Nucleus accumbens (tissue), 56 donors: ENCODE measurements at regions not wholly inside any gene's neighbourhood (a gene's known extent, or its start where the extent isn't known, plus 50 kb on each side); places are given as distances from the start of the nearest gene placed in this dataset.

Source experiments
- DNase-seq, 56 donors: peaks; one replicate each; lab custom pipeline; 2025; lab: John Stamatoyannopoulos, UW

- no peak for DNase-seq
Observed at GRCh38 chr16:87129771-87130170, 187.4 kb downstream of the C16orf95 start.

DNA sequence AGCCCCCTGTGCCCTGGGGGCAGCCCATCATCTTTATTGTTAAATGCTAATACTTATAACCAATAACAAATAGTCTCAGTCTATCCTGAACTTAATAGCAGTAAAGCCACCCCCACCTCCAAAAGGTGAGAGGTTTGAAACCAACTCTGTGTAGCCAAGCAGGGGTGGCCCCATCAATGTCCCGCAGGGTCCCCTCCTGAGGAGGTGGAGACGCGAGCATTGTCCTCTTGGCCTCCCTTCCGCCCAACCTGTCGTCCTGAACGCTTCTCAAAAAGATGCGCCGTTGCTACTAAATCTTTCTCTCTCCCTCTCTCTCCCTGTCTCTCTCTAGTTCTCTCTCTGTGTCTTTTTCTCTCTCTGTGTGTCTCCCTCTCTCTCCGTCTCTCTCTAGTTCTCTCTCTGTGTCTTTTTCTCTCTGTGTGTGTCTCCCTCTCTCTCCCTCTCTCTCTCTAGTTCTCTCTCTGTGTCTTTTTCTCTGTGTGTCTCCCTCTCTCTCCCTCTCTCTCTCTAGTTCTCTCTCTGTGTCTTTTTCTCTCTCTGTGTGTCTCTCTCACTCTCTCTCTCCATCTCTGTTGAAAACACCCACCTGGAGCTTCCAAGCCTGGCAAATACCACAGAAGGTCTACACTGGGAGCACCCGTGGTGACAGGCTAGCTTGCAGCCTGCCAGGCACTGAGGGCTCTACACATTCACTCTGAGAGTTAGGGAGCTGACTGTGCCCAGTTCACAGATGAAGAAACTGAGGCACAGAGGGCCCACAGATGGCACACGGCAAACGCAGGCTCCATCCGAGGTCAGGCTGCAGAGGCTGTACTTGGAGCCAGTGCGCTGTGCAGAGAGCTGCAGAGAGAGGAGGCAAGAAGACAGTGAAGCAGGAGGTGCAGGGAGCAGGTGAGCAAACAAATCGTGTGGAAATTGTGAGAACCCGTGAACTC lies 185.9 kb downstream of the C16orf95 start:
- no peak for DNase-seq

GRCh38 chr16:87131996-87132345 lies 185.2 kb downstream of the C16orf95 start:
- DNase-seq: no peak

DNA sequence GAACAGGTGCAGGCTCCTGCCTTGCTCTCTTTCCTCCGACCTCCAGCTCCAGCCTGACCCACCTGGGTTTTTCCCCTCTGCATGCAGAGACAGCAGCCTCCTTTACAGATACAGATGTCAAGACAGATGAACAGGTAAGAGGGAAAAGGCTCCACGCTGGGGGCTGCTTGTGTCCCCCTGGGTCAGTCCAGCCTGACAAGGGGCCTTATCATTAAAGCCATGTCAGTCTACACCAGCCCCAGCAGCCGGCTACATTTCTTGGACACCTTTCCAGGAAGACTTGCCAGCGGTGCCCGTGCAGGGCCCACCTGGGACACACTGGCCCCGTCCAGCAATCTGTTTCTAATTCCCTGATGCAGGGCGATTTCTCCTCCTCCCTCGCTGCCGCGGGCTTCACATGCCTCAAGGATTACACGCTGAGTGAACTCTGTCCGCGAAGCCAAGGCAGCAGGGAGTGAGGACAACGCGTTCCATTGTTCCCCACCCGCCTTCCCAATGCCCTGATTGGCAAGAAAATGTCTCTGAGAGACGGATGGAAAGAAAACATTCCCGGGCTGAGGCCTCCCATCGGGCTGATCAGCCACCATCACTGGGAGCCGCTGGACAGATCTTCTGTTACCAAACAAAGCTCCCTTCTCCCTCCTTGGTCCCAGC lies 184.7 kb downstream of the C16orf95 start:
- DNase-seq: peak in 41 of 56 donors; percentile 2 to 59 (median 23)

DNA sequence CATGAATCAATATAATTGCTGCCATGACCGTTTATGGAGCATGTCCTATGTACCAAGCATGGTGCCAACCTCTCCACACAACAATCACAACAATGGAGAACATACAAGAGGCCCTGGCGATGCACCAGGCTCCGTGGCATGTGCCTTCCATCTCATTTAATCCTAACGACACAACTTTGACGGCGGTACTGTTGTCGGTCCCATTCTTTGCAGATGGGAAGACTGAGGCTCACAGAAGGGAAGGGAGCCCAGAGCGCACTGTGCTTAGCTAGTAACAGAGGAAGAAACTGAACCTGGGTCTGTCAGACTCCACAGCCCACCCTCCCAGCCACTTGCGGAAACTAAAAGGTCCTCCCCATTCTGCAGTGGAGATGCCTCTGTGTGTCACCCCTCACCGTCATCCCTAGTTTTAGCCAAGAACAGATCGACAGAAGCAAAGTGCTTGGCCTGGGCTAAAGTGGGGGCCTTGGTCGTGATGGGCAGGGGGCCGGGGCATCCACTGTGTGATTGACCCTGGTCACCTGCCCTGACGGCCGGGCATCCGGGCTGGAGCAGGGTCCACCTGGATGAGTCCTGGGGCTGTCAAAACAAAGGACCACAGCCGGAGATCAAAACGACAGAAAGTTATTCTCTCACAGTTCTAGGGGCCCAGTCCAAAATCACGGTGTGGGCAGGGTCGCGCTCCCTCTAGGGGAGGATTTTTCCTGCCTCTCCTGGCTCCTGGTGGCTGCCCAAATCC lies 183.9 kb downstream of the C16orf95 start:
- DNase-seq: no peak

DNA sequence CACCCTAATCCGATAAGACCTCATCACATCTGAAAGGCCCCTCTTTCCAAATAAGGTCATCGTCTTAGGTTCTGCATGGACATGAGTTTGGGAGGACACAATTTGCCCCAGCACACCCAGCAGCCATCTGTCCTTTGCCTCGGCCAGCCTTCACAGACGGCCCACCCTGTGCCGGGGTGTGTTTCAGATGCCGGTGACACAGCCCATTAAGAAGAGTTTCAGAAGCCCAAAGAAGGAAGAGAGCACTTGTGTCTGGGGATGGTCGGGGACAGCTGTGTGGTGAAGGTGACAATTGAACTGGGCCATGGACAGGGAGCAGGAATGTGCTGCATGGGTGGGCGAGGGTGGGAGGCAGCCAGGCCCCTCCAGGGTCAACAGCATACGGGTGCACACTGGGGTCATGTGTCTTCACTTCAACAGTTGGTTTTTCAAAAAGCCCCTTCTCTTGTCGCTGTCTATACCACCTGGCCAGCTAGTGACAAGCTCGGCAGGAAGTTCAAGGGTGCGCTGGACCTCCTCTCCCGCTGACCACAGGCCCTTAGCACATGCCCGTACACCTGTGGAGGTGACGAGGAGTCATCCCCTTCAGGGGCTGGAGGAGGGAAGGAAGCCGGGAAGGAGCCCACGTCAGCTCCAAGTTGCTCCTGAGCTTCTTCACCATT lies 183.1 kb downstream of the C16orf95 start:
- DNase-seq: no peak

GRCh38 chr16:87134628-87134995 lies 182.6 kb downstream of the C16orf95 start:
- DNase-seq: no peak

- no peak for DNase-seq
Observed at GRCh38 chr16:87135246-87136030, 181.8 kb downstream of the C16orf95 start.

DNA sequence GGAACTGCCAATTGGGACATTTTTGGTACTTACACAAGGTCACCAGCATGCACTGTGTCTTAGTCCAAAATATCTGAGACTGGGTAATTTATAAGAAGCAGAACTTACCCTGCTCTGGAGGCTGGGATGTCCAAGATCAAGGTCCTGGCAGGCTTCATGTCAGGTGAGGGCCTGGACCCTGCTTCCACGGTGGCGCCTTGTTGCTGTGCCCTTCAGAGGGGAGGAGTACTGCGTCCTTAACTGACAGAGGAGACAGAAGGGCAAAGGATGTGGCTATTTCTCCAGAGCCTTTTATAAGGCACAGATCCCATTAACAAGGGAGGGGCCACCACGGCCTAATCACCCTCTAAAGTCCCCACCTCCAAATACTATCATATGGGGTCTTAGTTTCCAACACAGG lies 178.9 kb downstream of the C16orf95 start:
- DNase-seq: no peak

- DNase-seq: no peak
Observed at GRCh38 chr16:87138738-87139267, 178.4 kb downstream of the C16orf95 start.

GRCh38 chr16:87140211-87141200 lies 176.7 kb downstream of the C16orf95 start:
- DNase-seq: no peak

DNA sequence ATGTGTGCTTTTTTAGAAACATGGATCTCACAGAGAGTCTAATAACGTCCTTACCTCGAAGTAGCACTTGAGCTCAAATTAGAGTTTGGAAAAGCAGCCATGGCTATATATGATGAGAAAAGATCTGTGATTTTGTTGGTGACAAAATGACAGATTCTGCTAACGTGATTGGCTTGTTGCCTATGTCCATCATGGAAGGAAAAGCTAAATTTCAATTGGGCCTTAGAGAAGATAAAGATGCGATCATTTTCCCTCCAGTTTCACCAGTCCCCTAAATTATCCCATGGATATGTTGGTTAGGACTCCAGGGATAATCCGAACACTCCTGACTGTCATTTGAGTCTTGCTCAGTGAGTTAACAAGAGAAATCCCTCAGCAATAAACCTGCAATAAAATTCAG lies 175.8 kb downstream of the C16orf95 start:
- no peak for DNase-seq

DNA sequence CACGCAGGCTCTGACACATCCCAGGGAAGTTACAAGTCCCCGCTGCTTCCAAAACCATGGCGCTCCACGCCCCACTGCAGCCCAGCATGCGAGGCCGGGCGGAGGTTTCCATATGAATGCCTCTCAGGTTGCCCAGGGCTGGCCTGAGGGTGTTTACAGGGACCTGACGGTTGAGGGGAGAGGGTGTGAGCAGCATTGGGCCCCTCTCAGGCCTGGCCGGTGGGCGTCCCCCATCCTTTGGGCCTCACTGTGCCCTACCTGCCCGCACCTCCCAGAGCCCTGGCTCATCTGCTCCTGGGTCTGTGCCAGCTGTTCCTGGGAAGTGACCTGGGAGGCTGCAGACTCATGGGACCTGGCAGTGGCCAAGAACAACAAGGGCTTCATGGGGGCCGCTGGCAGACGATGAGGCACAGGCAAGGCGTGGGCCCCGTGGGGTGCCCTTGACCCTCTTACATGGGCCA lies 173.5 kb downstream of the C16orf95 start:
- DNase-seq: no peak

DNA sequence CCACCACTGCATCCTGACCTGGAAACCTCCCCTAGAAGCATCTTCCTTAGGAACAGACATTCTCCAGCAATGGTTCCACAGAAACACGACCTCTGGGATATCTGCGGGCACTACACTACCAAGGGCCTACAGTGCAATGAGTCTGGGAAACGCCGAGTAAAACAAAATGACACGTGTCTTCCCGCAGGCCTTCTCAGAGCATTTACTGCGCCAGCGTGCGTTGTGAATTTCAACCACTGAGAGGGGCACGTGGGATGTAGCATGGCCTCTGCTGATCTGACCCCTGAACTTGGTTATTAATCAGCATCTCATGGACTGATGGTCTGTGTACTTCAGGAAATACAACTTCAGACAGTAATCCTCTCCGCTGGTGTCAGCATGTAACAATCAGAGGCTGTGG lies 173.0 kb downstream of the C16orf95 start:
- DNase-seq: no peak

DNA sequence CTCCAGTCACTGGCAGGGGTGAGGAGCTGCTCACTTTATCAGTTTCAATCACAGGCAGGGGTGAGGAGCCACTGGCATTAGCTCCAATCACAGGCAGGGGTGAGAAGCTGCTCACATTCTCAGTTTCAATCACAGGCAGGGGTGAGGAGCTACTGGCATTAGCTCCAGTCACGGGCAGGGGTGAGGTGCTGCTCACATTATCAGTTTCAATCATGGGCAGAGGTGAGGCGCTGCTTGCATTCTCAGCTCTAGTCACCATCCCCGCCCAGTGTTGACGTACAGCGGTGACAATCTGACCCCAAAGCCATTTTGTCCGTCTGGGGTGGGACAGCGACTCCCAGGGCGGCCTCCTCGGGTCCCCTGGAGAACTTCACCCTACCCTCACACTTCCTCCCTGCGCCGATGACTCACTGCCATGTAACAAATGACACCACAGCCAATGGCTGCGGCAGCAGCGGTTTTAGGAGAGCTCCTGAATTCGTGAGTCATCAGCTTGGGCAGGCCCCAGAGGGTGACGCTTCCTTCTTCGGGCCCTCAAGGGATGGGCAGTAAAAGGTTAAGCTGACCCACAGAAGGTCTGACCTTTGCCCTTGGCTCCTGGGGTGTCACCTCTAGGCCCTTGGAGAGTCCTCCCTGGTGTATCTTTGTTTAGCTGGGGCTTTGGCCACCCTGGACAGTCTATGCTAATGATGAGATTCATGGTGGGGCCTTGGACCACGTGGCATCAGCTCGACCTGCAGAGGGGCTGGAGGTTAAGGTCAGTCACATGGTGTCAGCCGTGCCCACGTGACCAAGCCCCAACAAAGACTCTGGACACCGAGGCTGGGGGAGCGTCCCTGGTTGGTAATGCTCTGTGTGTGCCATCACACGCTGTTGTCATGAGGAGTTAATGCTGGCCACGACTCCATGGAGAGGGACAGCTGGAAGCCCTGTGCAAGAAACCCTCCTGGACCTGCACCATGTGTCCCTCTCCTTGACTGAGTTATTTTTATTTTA lies 171.7 kb downstream of the C16orf95 start:
- no peak for DNase-seq

GRCh38 chr16:87146676-87147075 lies 170.5 kb downstream of the C16orf95 start:
- no peak for DNase-seq

- DNase-seq: no peak
Observed at GRCh38 chr16:87149051-87149450, 168.1 kb downstream of the C16orf95 start.
